ENCODE measurements at regions not wholly inside any gene's neighbourhood (a gene's known extent, or its start where the extent isn't known, plus 50 kb on each side); places are given as distances from the start of the nearest gene placed in this dataset.
A peak's percentile ranks its signal among the peaks of the same experiment; 100 is the strongest.

DNA sequence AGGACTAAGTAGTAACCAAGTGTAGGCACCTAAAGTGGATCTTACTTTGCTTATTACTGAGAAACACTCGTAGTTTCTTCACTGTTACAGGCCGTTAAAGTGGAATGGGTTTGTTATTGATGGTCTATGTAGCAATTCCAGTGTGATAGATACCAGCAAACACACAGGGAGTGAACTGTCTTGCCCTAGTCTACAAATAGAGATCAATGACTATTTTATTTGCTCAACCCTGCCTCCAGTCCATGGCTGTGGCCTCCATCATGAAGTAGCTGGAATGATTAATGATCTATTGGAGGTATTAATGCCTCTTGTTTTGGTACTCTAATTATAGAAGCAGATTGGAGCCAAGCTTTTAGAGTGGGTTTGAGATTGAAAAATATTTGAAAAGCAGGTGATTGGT lies 362.7 kb upstream of the AZI2 start:
- Histone ChIP-seq H3K9me3 (no peaks in the 10 kb centered on the region), H3K36me3 (no peaks in the 10 kb centered on the region), H3K4me1 (ENCODE audit: control insufficient read depth in 1 of 2, low read depth in 2 of 2) (peaks cover 0 to 3% of the 10 kb centered on the region in 2 donors), H3K4me3 (no peak overlapping the region), H3K27ac (no peak overlapping the region), H3K27me3 (replicated peaks; ENCODE audit: insufficient read depth) (no peaks in the 10 kb centered on the region)
- TF ChIP-seq, protein P1, sequence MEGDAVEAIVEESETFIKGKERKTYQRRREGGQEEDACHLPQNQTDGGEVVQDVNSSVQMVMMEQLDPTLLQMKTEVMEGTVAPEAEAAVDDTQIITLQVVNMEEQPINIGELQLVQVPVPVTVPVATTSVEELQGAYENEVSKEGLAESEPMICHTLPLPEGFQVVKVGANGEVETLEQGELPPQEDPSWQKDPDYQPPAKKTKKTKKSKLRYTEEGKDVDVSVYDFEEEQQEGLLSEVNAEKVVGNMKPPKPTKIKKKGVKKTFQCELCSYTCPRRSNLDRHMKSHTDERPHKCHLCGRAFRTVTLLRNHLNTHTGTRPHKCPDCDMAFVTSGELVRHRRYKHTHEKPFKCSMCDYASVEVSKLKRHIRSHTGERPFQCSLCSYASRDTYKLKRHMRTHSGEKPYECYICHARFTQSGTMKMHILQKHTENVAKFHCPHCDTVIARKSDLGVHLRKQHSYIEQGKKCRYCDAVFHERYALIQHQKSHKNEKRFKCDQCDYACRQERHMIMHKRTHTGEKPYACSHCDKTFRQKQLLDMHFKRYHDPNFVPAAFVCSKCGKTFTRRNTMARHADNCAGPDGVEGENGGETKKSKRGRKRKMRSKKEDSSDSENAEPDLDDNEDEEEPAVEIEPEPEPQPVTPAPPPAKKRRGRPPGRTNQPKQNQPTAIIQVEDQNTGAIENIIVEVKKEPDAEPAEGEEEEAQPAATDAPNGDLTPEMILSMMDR (IDR thresholded peaks at IDR 0.05), result no peak
- ATAC-seq (ENCODE audit: insufficient number of reproducible peaks, low FRiP score, low read depth) (no peak), DNase-seq (ENCODE audit: low spot score) (no peak)

DNA sequence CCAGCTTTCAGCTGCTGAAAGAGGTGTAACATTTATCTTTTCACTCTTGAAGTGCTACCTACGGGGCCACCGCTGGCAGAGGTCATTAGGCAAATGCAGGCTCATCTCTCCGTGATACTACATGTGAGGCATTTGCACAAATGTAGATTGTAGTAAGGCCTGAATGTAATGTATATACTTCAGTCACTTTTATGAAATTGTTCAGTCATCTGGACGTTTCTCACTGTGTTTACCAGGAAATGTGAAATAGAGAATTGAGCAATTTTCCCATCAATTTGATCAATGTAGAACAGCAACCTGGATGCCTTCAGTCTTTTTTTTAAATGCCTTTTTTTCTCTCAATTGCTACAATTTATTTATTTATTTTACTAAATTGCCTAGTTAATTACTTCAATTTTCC lies 368.3 kb upstream of the AZI2 start:
- H3K27me3 ChIP-seq (replicated peaks; ENCODE audit: insufficient read depth), result no peaks in the 10 kb centered on the region
- TF ChIP-seq, protein P1 (IDR thresholded peaks at IDR 0.05), result no peak
- H3K27ac ChIP-seq, result no peak overlapping the region
- peaks cover 0 to 33% of the 10 kb centered on the region in 2 donors for H3K4me1 ChIP-seq (ENCODE audit: control insufficient read depth in 1 of 2, low read depth in 2 of 2)
- ATAC-seq (ENCODE audit: insufficient number of reproducible peaks, low FRiP score, low read depth) (no peak), DNase-seq (ENCODE audit: low spot score) (no peak)
- no peak overlapping the region for H3K4me3 ChIP-seq
- H3K9me3 ChIP-seq, result no peaks in the 10 kb centered on the region
- no peaks in the 10 kb centered on the region for H3K36me3 ChIP-seq

DNA sequence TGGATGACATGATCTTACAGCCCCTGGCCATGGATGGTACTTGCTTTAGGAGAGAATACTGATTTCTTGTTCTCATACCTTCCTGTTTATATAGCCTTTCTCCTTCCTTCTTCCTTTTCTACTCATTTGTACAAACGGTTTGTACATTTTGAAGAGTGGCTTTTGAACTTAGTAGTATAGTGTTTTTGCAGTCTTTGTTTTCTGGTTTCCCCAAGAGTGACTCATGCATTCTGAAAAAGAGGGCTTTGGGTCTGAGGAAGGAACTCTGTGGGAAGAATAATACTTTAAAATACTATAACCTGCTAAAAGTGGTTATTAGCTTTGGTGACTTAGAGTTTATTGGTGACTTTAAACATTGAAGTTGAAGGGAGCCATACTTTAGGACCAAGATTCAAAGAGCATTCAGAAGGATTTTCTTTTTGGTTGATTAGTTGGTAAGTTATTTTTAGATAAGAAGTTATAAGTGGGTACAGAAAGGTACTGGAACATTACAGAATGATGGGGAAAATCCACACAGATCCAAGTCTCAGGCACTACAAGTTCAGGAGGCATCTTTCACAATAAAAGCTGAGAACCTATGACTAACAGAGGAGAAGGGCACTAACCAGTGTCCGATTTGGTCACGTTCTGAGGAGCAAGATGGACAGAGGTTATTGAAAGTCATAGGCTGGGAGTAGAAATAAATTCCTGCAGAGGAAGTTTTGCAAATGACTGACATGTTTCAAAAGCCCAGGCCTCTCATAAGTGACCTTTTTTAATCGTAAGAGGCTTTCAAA lies 369.6 kb upstream of the AZI2 start:
- Histone ChIP-seq H3K4me1 (ENCODE audit: control insufficient read depth in 1 of 2, low read depth in 2 of 2) (peaks cover 0 to 33% of the 10 kb centered on the region in 2 donors), H3K27me3 (replicated peaks; ENCODE audit: insufficient read depth) (no peaks in the 10 kb centered on the region), H3K9me3 (no peaks in the 10 kb centered on the region), H3K27ac (peak overlapping the region; percentile 32 to 39), H3K4me3 (no peak overlapping the region), H3K36me3 (no peaks in the 10 kb centered on the region)
- DNase-seq (ENCODE audit: low spot score) (no peak), ATAC-seq (ENCODE audit: insufficient number of reproducible peaks, low FRiP score, low read depth) (no peak)
- TF ChIP-seq, protein P1 (IDR thresholded peaks at IDR 0.05), result no peak

DNA sequence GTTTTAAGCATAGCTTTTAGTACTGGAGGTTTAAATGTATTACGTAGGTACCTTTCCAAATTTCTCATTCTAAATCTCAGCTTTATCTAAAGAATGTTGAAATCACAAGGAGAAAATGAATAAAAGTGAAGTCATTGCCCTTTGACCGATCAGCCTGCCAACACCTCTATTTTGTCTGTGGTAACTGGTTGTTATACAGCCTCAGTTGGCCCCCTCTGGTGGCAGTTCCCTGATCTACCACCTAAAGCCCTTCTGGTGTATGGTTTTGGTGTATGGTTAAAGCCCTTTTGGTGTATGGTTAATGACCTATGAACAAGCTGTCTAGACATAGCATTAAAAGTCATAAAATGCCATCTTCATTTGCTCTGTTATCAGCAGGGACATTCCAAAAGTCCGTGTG lies 378.2 kb upstream of the AZI2 start:
- ATAC-seq (ENCODE audit: insufficient number of reproducible peaks, low FRiP score, low read depth) (no peak), DNase-seq (ENCODE audit: low spot score) (no peak)
- Histone ChIP-seq H3K27me3 (replicated peaks; ENCODE audit: insufficient read depth) (no peaks in the 10 kb centered on the region), H3K4me1 (ENCODE audit: control insufficient read depth in 1 of 2, low read depth in 2 of 2) (peaks cover 3 to 15% of the 10 kb centered on the region in 2 donors), H3K9me3 (no peaks in the 10 kb centered on the region), H3K4me3 (no peak overlapping the region), H3K27ac (no peak overlapping the region), H3K36me3 (no peaks in the 10 kb centered on the region)
- TF ChIP-seq, protein P1 (IDR thresholded peaks at IDR 0.05), result peak; percentile 25

DNA sequence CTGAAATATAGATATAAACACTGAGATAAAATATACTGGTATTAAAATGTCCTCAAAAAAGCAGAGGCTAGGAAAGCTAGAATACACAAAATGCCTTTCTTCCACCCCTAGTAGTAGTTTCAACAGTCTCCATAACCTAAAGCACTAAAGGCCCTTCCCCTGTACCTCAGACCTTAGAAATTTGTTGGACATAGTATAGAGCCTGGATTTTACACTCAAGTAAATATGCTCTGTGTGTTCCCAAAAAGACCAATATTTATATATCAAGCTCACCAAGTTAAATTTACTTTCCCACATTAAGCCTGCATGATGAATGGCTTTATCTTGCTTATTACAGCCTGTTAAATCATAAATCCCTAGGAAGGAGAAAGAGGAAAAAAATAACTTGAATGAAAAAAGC lies 378.7 kb upstream of the AZI2 start:
- H3K9me3 ChIP-seq, result no peaks in the 10 kb centered on the region
- no peak overlapping the region for H3K27ac ChIP-seq
- H3K27me3 ChIP-seq (replicated peaks; ENCODE audit: insufficient read depth), result no peaks in the 10 kb centered on the region
- H3K36me3 ChIP-seq, result no peaks in the 10 kb centered on the region
- TF ChIP-seq, protein P1 (IDR thresholded peaks at IDR 0.05), result no peak
- no peak overlapping the region for H3K4me3 ChIP-seq
- peaks cover 3 to 15% of the 10 kb centered on the region in 2 donors for H3K4me1 ChIP-seq (ENCODE audit: control insufficient read depth in 1 of 2, low read depth in 2 of 2)
- no peak for DNase-seq (ENCODE audit: low spot score)
- no peak for ATAC-seq (ENCODE audit: insufficient number of reproducible peaks, low FRiP score, low read depth)
